RWPE2 (cell line): ENCODE measurements at regions not wholly inside any gene's neighbourhood (a gene's known extent, or its start where the extent isn't known, plus 50 kb on each side); places are given as distances from the start of the nearest gene placed in this dataset.

Source experiments
- ATAC-seq: fragments of 200-7000 bp; cut with Tn5 transposase; 3 replicates; pipeline ENCODE4 v1.9.1; 2021; ENCODE audit warnings: low read depth
- DNase-seq: peaks from one replicate; pipeline ENCODE4 v3.0.0-alpha.2; 2020; ENCODE audit warnings: low spot score
- H3K27ac ChIP-seq: fragments of 450-650 bp; 2 replicates; pipeline ENCODE4 v1.5.1; 2017; ENCODE audit warnings: mild to moderate bottlenecking; ENCODE audit not compliant: poor library complexity, severe bottlenecking
- H3K27me3 ChIP-seq: fragments of 250-450 bp; sonication (Bioruptor Pico); 2 replicates; pipeline ENCODE4 v1.5.1; 2021; ENCODE audit warnings: mild to moderate bottlenecking, moderate library complexity; ENCODE audit not compliant: insufficient read depth, poor library complexity, severe bottlenecking
- H3K36me3 ChIP-seq: fragments of 250-450 bp; sonication (Bioruptor Pico); 2 replicates; pipeline ENCODE4 v1.5.1; 2020; ENCODE audit warnings: low read depth, mild to moderate bottlenecking, moderate library complexity
- H3K4me1 ChIP-seq: fragments of 250-450 bp; sonication (Bioruptor Pico); 2 replicates; pipeline ENCODE4 v1.5.1; 2021; ENCODE audit warnings: mild to moderate bottlenecking, moderate library complexity; ENCODE audit not compliant: insufficient read depth, poor library complexity, severe bottlenecking
- H3K4me3 ChIP-seq: fragments of 250-450 bp; sonication (Bioruptor Pico); 2 replicates; pipeline ENCODE4 v1.5.1; 2021; ENCODE audit warnings: mild to moderate bottlenecking, moderate library complexity; ENCODE audit not compliant: severe bottlenecking
- H3K9me3 ChIP-seq: fragments of 250-450 bp; sonication (Bioruptor Pico); 2 replicates; pipeline ENCODE4 v1.5.1; 2021; ENCODE audit warnings: mild to moderate bottlenecking, moderate library complexity; ENCODE audit not compliant: severe bottlenecking
- CTCF ChIP-seq: fragments of 450-650 bp; IDR thresholded peaks from one replicate; pipeline ENCODE4 v1.5.1; 2017; ENCODE audit warnings: mild to moderate bottlenecking, moderate library complexity; ENCODE audit not compliant: poor library complexity, severe bottlenecking

DNA sequence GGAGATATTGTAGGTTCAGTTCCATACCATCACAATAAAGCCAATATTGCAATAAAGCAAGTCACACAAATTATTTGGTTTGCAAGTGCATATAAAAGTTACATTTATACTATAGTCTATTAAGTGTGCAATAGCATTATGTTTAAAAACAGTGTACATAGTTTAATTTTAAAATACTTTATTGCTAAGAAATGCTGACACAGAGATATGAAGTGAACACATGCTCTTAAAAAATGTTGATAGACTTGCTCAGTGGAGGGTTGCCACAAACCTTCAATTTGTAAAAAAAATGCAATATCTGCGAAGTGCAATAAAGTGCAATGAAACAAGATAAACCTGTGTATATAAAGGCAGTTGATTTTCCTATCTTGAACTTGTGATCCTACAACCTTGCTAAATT is 161.5 kb downstream of the PRDM13 start:
- DNase-seq (no peak), ATAC-seq (no peak)
- no peak overlapping the region for H3K27ac ChIP-seq
- H3K27me3 ChIP-seq: peaks cover 4% of the 10 kb centered on the region
- H3K4me3 ChIP-seq: no peak overlapping the region
- TF ChIP-seq CTCF: no peak
- H3K9me3 ChIP-seq: no peaks in the 10 kb centered on the region
- H3K36me3 ChIP-seq: no peaks in the 10 kb centered on the region
- no peaks in the 10 kb centered on the region for H3K4me1 ChIP-seq

GRCh38 chr6:99779631-99780555 is 173.3 kb downstream of the PRDM13 start:
- DNase-seq: no peak
- Histone ChIP-seq H3K36me3 (no peaks in the 10 kb centered on the region), H3K4me3 (no peak overlapping the region), H3K27ac (no peak overlapping the region), H3K27me3 (peaks cover 16% of the 10 kb centered on the region), H3K9me3 (no peaks in the 10 kb centered on the region), H3K4me1 (no peaks in the 10 kb centered on the region)
- no peak for TF ChIP-seq CTCF
- no peak for ATAC-seq

DNA sequence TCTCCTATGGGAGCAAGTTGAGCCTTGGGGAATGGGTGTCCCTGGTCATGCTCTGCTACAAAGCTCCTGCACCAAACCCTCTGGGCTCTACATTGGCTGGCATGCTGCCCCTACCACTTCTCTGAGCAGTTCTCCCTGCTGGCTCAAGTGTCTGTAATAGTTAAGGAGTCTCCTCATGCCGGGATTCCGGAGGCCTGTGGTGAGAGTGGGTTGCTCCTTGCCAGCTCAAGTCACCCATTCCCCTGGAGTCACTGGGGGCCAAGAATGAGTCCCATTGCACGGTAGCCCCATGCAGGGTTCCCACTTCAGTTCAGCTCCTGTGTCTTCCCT is 173.9 kb downstream of the PRDM13 start:
- no peak for ATAC-seq
- DNase-seq: no peak
- Histone ChIP-seq H3K27ac (no peak overlapping the region), H3K4me3 (no peak overlapping the region), H3K9me3 (no peaks in the 10 kb centered on the region), H3K4me1 (no peaks in the 10 kb centered on the region), H3K27me3 (peaks cover 12% of the 10 kb centered on the region), H3K36me3 (no peaks in the 10 kb centered on the region)
- TF ChIP-seq CTCF: no peak

GRCh38 chr6:99789767-99790166 is 183.1 kb downstream of the PRDM13 start:
- H3K27me3 ChIP-seq: no peaks in the 10 kb centered on the region
- no peaks in the 10 kb centered on the region for H3K4me1 ChIP-seq
- H3K4me3 ChIP-seq: no peak overlapping the region
- no peaks in the 10 kb centered on the region for H3K36me3 ChIP-seq
- no peak for DNase-seq
- TF ChIP-seq CTCF: no peak
- no peak overlapping the region for H3K27ac ChIP-seq
- no peaks in the 10 kb centered on the region for H3K9me3 ChIP-seq
- ATAC-seq: no peak

- Histone ChIP-seq H3K27me3 (peaks cover 6% of the 10 kb centered on the region), H3K27ac (no peak overlapping the region), H3K9me3 (no peaks in the 10 kb centered on the region), H3K36me3 (no peaks in the 10 kb centered on the region), H3K4me3 (no peak overlapping the region), H3K4me1 (no peaks in the 10 kb centered on the region)
- ATAC-seq: no peak; the same call in 2 of the 3 replicates
- DNase-seq: no peak
- TF ChIP-seq CTCF: peak; percentile 46
Observed at GRCh38 chr6:99790679-99791078, 184.0 kb downstream of the PRDM13 start.
